GM21786 (cell line): ENCODE measurements at regions not wholly inside any gene's neighbourhood (a gene's known extent, or its start where the extent isn't known, plus 50 kb on each side); places are given as distances from the start of the nearest gene placed in this dataset.
"Not testable (repeated sequence)": the region's sequence is repeated elsewhere in the genome, so short reads cannot be mapped to it uniquely, and the experiment has no call there.

Experiments
- ATAC-seq: cut with Tn5 transposase; IDR thresholded peaks from one replicate; pipeline ENCODE4 v1.9.1; 2021; ENCODE audit not compliant: unreplicated experiment

- ATAC-seq: no peak
These were observed 387.3 kb downstream of the LIG4 start for GRCh38 chr13:107827840-107828549.

- no peak for ATAC-seq
These were observed 390.7 kb downstream of the LIG4 start for GRCh38 chr13:107824635-107825034.

GRCh38 chr13:107822006-107822405 is 393.3 kb downstream of the LIG4 start:
- ATAC-seq: no peak

GRCh38 chr13:107821492-107821891 is 393.8 kb downstream of the LIG4 start:
- ATAC-seq: no peak

- ATAC-seq: no peak
These were observed 396.3 kb downstream of the LIG4 start for GRCh38 chr13:107819071-107819470.

- no peak for ATAC-seq
These were observed 397.6 kb downstream of the LIG4 start for GRCh38 chr13:107817647-107818287.

- ATAC-seq: no peak
These were observed 403.3 kb downstream of the LIG4 start for GRCh38 chr13:107812014-107812412.

- ATAC-seq: no peak
These were observed 403.9 kb downstream of the LIG4 start for GRCh38 chr13:107811233-107812013.

GRCh38 chr13:107809125-107809524 is 406.2 kb downstream of the LIG4 start:
- no peak for ATAC-seq

- no peak for ATAC-seq
These were observed 406.9 kb downstream of the LIG4 start for GRCh38 chr13:107808389-107808788.

- no peak for ATAC-seq
These were observed 407.8 kb downstream of the LIG4 start for GRCh38 chr13:107807306-107808073.

- no peak for ATAC-seq
These were observed 408.6 kb downstream of the LIG4 start for GRCh38 chr13:107806726-107807125.

GRCh38 chr13:107803822-107804495 is 411.4 kb downstream of the LIG4 start:
- ATAC-seq: no peak

GRCh38 chr13:107801621-107802020 is 413.7 kb downstream of the LIG4 start:
- ATAC-seq: no peak

GRCh38 chr13:107799001-107799400 is 416.3 kb downstream of the LIG4 start:
- no peak for ATAC-seq

- ATAC-seq: no peak
These were observed 424.9 kb downstream of the LIG4 start for GRCh38 chr13:107790397-107790796.

- ATAC-seq: no peak
These were observed 426.7 kb downstream of the LIG4 start for GRCh38 chr13:107788464-107789165.

- not testable (repeated sequence) for ATAC-seq
These were observed 432.7 kb downstream of the LIG4 start for GRCh38 chr13:107782646-107783045.

GRCh38 chr13:107778094-107778493 is 437.2 kb downstream of the LIG4 start:
- no peak for ATAC-seq

- ATAC-seq: no peak
These were observed 444.8 kb downstream of the LIG4 start for GRCh38 chr13:107770541-107770940.
